ENCODE measurements at regions not wholly inside any gene's neighbourhood (a gene's known extent, or its start where the extent isn't known, plus 50 kb on each side); places are given as distances from the start of the nearest gene placed in this dataset.

DNA sequence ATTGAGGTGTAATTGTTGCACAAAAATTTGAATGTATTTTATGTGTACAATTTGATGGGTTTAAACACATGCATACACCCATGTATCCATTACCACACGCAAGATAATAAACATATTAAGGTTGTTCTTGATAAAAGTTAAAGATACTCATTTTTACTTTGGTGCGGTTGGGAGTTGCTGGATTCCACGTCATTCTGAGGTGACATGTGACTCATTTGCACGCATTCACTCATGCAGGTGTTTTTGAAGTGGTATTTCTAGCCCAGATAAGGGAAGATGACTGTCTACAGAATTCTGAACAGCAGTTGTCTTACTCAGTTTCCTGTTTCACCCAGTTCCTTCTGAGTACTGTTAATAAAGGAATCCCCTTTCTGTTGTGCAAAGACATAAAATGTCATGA is 142.0 kb downstream of the RTL3 start:
- H3K4me3 ChIP-seq (ENCODE audit: low read depth in 1 of 3, low read length in 3 of 3) = no peak overlapping the region
- H3K27ac ChIP-seq (ENCODE audit: low read depth in 1 of 2, low read length in 2 of 2) = no peak overlapping the region
- no peak overlapping the region for H3K9ac ChIP-seq (ENCODE audit: low read depth in 1 of 2, low read length in 2 of 2)
- H3K36me3 ChIP-seq (ENCODE audit: control insufficient read depth in 4 of 4, insufficient read depth in 3 of 4, low read depth in 1 of 4, low read length in 3 of 4) = no peaks in the 10 kb centered on the region
- 65% methylated on average over 4 of the region's 4 CpGs for WGBS
- no peaks in the 10 kb centered on the region for H3K4me1 ChIP-seq (ENCODE audit: control insufficient read depth in 4 of 4, insufficient read depth in 4 of 4, low read length in 3 of 4)
- DNase-seq (ENCODE audit: low spot score) = no peak
- no peaks in the 10 kb centered on the region for H3K9me3 ChIP-seq (ENCODE audit: control insufficient read depth in 4 of 4, low read length in 3 of 4)
- TF ChIP-seq TAF1 (conservative IDR thresholded peaks at IDR 0.05) (no peak), FOXA2 (IDR thresholded peaks at IDR 0.05) (no peak), RXRA (IDR thresholded peaks at IDR 0.05) (no peak), HNF4G (IDR thresholded peaks at IDR 0.05) (no peak), YY1 (IDR thresholded peaks at IDR 0.05) (no peak), NR2F2 (IDR thresholded peaks at IDR 0.05) (no peak)
- TF ChIP-seq, protein P1, sequence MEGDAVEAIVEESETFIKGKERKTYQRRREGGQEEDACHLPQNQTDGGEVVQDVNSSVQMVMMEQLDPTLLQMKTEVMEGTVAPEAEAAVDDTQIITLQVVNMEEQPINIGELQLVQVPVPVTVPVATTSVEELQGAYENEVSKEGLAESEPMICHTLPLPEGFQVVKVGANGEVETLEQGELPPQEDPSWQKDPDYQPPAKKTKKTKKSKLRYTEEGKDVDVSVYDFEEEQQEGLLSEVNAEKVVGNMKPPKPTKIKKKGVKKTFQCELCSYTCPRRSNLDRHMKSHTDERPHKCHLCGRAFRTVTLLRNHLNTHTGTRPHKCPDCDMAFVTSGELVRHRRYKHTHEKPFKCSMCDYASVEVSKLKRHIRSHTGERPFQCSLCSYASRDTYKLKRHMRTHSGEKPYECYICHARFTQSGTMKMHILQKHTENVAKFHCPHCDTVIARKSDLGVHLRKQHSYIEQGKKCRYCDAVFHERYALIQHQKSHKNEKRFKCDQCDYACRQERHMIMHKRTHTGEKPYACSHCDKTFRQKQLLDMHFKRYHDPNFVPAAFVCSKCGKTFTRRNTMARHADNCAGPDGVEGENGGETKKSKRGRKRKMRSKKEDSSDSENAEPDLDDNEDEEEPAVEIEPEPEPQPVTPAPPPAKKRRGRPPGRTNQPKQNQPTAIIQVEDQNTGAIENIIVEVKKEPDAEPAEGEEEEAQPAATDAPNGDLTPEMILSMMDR (IDR thresholded peaks at IDR 0.05; ENCODE audit: low read depth, low read length, missing input control) = no peak
- TF ChIP-seq, protein P2, sequence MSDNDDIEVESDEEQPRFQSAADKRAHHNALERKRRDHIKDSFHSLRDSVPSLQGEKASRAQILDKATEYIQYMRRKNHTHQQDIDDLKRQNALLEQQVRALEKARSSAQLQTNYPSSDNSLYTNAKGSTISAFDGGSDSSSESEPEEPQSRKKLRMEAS (IDR thresholded peaks at IDR 0.05) = no peak
- TF ChIP-seq, protein P3, sequence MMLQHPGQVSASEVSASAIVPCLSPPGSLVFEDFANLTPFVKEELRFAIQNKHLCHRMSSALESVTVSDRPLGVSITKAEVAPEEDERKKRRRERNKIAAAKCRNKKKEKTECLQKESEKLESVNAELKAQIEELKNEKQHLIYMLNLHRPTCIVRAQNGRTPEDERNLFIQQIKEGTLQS (IDR thresholded peaks at IDR 0.05) = no peak
- TF ChIP-seq, protein P4, sequence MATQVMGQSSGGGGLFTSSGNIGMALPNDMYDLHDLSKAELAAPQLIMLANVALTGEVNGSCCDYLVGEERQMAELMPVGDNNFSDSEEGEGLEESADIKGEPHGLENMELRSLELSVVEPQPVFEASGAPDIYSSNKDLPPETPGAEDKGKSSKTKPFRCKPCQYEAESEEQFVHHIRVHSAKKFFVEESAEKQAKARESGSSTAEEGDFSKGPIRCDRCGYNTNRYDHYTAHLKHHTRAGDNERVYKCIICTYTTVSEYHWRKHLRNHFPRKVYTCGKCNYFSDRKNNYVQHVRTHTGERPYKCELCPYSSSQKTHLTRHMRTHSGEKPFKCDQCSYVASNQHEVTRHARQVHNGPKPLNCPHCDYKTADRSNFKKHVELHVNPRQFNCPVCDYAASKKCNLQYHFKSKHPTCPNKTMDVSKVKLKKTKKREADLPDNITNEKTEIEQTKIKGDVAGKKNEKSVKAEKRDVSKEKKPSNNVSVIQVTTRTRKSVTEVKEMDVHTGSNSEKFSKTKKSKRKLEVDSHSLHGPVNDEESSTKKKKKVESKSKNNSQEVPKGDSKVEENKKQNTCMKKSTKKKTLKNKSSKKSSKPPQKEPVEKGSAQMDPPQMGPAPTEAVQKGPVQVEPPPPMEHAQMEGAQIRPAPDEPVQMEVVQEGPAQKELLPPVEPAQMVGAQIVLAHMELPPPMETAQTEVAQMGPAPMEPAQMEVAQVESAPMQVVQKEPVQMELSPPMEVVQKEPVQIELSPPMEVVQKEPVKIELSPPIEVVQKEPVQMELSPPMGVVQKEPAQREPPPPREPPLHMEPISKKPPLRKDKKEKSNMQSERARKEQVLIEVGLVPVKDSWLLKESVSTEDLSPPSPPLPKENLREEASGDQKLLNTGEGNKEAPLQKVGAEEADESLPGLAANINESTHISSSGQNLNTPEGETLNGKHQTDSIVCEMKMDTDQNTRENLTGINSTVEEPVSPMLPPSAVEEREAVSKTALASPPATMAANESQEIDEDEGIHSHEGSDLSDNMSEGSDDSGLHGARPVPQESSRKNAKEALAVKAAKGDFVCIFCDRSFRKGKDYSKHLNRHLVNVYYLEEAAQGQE (IDR thresholded peaks at IDR 0.05) = no peak
- TF ChIP-seq, protein P5, sequence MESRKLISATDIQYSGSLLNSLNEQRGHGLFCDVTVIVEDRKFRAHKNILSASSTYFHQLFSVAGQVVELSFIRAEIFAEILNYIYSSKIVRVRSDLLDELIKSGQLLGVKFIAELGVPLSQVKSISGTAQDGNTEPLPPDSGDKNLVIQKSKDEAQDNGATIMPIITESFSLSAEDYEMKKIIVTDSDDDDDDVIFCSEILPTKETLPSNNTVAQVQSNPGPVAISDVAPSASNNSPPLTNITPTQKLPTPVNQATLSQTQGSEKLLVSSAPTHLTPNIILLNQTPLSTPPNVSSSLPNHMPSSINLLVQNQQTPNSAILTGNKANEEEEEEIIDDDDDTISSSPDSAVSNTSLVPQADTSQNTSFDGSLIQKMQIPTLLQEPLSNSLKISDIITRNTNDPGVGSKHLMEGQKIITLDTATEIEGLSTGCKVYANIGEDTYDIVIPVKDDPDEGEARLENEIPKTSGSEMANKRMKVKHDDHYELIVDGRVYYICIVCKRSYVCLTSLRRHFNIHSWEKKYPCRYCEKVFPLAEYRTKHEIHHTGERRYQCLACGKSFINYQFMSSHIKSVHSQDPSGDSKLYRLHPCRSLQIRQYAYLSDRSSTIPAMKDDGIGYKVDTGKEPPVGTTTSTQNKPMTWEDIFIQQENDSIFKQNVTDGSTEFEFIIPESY (IDR thresholded peaks at IDR 0.05) = no peak
- H3K27me3 ChIP-seq (ENCODE audit: control insufficient read depth in 4 of 4, insufficient read depth in 4 of 4, low read length in 3 of 4) = no peaks in the 10 kb centered on the region

DNA sequence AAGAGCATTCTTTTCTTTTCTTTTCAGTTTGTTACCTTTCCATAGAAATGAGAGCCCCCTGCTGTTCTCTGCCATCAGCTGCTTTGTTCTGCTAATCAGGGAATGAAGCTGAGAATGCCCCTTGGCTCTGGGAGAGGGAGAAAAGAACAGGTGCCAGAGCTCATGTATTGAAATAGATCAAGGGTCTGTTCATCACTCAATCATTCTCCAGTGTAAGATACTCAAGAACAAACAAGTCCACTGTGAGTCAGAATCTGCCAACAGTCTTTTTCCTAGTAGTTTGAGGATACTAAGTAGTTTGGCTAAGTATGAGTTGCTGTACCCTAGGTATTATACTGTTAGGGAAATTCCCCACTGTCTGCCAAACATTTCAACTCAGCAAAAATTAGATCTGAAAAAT is 144.3 kb downstream of the RTL3 start:
- Histone ChIP-seq H3K36me3 (ENCODE audit: control insufficient read depth in 4 of 4, insufficient read depth in 3 of 4, low read depth in 1 of 4, low read length in 3 of 4) (no peaks in the 10 kb centered on the region), H3K27ac (ENCODE audit: low read depth in 1 of 2, low read length in 2 of 2) (no peak overlapping the region), H3K9ac (ENCODE audit: low read depth in 1 of 2, low read length in 2 of 2) (no peak overlapping the region), H3K27me3 (ENCODE audit: control insufficient read depth in 4 of 4, insufficient read depth in 4 of 4, low read length in 3 of 4) (no peaks in the 10 kb centered on the region), H3K9me3 (ENCODE audit: control insufficient read depth in 4 of 4, low read length in 3 of 4) (no peaks in the 10 kb centered on the region), H3K4me3 (ENCODE audit: low read depth in 1 of 3, low read length in 3 of 3) (no peak overlapping the region), H3K4me1 (ENCODE audit: control insufficient read depth in 4 of 4, insufficient read depth in 4 of 4, low read length in 3 of 4) (no peaks in the 10 kb centered on the region)
- no peak for DNase-seq (ENCODE audit: low spot score)
- TF ChIP-seq HNF4G (IDR thresholded peaks at IDR 0.05) (no peak), TAF1 (conservative IDR thresholded peaks at IDR 0.05) (no peak), RAD21 (IDR thresholded peaks at IDR 0.05) (no peak), NR2F2 (IDR thresholded peaks at IDR 0.05) (no peak), JUND (IDR thresholded peaks at IDR 0.05) (no peak), YY1 (IDR thresholded peaks at IDR 0.05) (no peak), FOXA1 (IDR thresholded peaks at IDR 0.05) (no peak), HNF4A (conservative IDR thresholded peaks at IDR 0.05) (no peak), GABPA (IDR thresholded peaks at IDR 0.05 in 1 of 2, conservative IDR thresholded peaks at IDR 0.05 in 1 of 2) (no peak), FOXA2 (IDR thresholded peaks at IDR 0.05) (no peak), SP1 (IDR thresholded peaks at IDR 0.05) (no peak)
- TF ChIP-seq, protein P3 (IDR thresholded peaks at IDR 0.05) = no peak
- TF ChIP-seq, protein P2 (IDR thresholded peaks at IDR 0.05) = no peak
- TF ChIP-seq, protein P5 (IDR thresholded peaks at IDR 0.05) = no peak

Measured in liver (tissue), 8 donors.